Activated CD8-positive, alpha-beta T cell treated with anti-CD3 and anti-CD28 coated beads for 36 hours (primary cell): ENCODE measurements at regions not wholly inside any gene's neighbourhood (a gene's known extent, or its start where the extent isn't known, plus 50 kb on each side); places are given as distances from the start of the nearest gene placed in this dataset.

Experiments used
- ATAC-seq: fragments of 200-7000 bp; cut with Tn5 transposase; one replicate; pipeline ENCODE4 v1.10.0; 2021; ENCODE audit warnings: mild to moderate bottlenecking, moderate library complexity
- CTCF ChIA-PET: fragments of 350-600 bp; sonication (Branson Sonifier 250); formaldehyde crosslinking; loops from one replicate; lab custom pipeline; 2021; ENCODE audit warnings: antibody characterized with exemption; lab: Charles Lee
- POLR2A ChIA-PET: fragments of 350-600 bp; sonication (Branson Sonifier 250); formaldehyde crosslinking; loops from one replicate; lab custom pipeline; 2021; ENCODE audit warnings: antibody characterized with exemption; lab: Charles Lee
- DNase-seq: peaks from one replicate; pipeline ENCODE4 v3.0.0-alpha.2; 2020
- H3K27ac Mint-ChIP-seq: one replicate; pipeline ENCODE4 v1.8.0; 2021; ENCODE audit warnings: mild to moderate bottlenecking, mixed read lengths
- H3K27me3 Mint-ChIP-seq: one replicate; pipeline ENCODE4 v1.8.0; 2021; ENCODE audit warnings: mixed read lengths
- H3K36me3 Mint-ChIP-seq: one replicate; pipeline ENCODE4 v1.8.0; 2021; ENCODE audit warnings: low read depth, mixed read lengths
- H3K4me1 Mint-ChIP-seq: one replicate; pipeline ENCODE4 v1.8.0; 2021; ENCODE audit warnings: low read depth, mixed read lengths
- H3K4me3 Mint-ChIP-seq: one replicate; pipeline ENCODE4 v1.8.0; 2021; ENCODE audit warnings: mild to moderate bottlenecking, moderate library complexity, mixed read lengths
- H3K9me3 Mint-ChIP-seq: one replicate; pipeline ENCODE4 v1.8.0; 2021; ENCODE audit warnings: mixed read lengths
- CTCF ChIP-seq: fragments of 200-600 bp; IDR thresholded peaks from one replicate; pipeline ENCODE4 v1.8.0; 2022; ENCODE audit warnings: antibody characterized with exemption, mild to moderate bottlenecking
- intact Hi-C: fragments of 100-400 bp; cut with micrococcal nuclease; formaldehyde crosslinking; loops from one replicate; pipeline ENCODE4 v1.10.0; 2022

GRCh38 chr11:135075740-135076139, 663.7 kb upstream of the B3GAT1 start:
- Mint-ChIP-seq H3K36me3 (no peaks in the 10 kb centered on the region), H3K27me3 (no peaks in the 10 kb centered on the region), H3K27ac (no peak overlapping the region), H3K4me3 (no peak overlapping the region), H3K4me1 (no peaks in the 10 kb centered on the region), H3K9me3 (no peaks in the 10 kb centered on the region)
- ChIA-PET POLR2A (no interaction called here), CTCF (interaction anchor here (0.7 to 1.1 kb wide), 2 partner anchors 10 to 729 kb away, joined by 3 read pairs; no protein-coding TSS in a partner anchor)
- peak; percentile 92 for DNase-seq
- ATAC-seq: peak; percentile 96
- intact Hi-C loops: no loop called here
- peak; percentile 75 for TF ChIP-seq CTCF

- POLR2A ChIA-PET: no interaction called here
- intact Hi-C loops: no loop called here
- no peak overlapping the region for H3K4me3 Mint-ChIP-seq
- TF ChIP-seq CTCF: no peak
- no peaks in the 10 kb centered on the region for H3K9me3 Mint-ChIP-seq
- H3K36me3 Mint-ChIP-seq: no peaks in the 10 kb centered on the region
- CTCF ChIA-PET: interaction anchor here (1.7 kb wide), 1 partner anchor 206 kb away, joined by 6 read pairs; no protein-coding TSS in a partner anchor
- ATAC-seq (no peak), DNase-seq (no peak)
- no peak overlapping the region for H3K27ac Mint-ChIP-seq
- H3K27me3 Mint-ChIP-seq: peaks cover 6% of the 10 kb centered on the region
- H3K4me1 Mint-ChIP-seq: no peaks in the 10 kb centered on the region
Observed at GRCh38 chr11:135074397-135074998, 662.5 kb upstream of the B3GAT1 start.

- ATAC-seq: no peak
- no peaks in the 10 kb centered on the region for H3K9me3 Mint-ChIP-seq
- TF ChIP-seq CTCF: no peak
- DNase-seq: no peak
- CTCF ChIA-PET: interaction anchor here (1.7 kb wide), 1 partner anchor 205 kb away, joined by 6 read pairs; no protein-coding TSS in a partner anchor
- no peaks in the 10 kb centered on the region for H3K4me1 Mint-ChIP-seq
- peaks cover 10% of the 10 kb centered on the region for H3K27me3 Mint-ChIP-seq
- no peaks in the 10 kb centered on the region for H3K36me3 Mint-ChIP-seq
- POLR2A ChIA-PET: no interaction called here
- H3K4me3 Mint-ChIP-seq: no peak overlapping the region
- no peak overlapping the region for H3K27ac Mint-ChIP-seq
- intact Hi-C loops: no loop called here
Observed at GRCh38 chr11:135073870-135074269, 661.8 kb upstream of the B3GAT1 start.

GRCh38 chr11:135073381-135073780, 661.3 kb upstream of the B3GAT1 start:
- POLR2A ChIA-PET: no interaction called here
- H3K4me1 Mint-ChIP-seq: no peaks in the 10 kb centered on the region
- H3K27ac Mint-ChIP-seq: no peak overlapping the region
- H3K27me3 Mint-ChIP-seq: peaks cover 10% of the 10 kb centered on the region
- intact Hi-C loops: no loop called here
- no peak for TF ChIP-seq CTCF
- ATAC-seq (no peak), DNase-seq (no peak)
- H3K9me3 Mint-ChIP-seq: no peaks in the 10 kb centered on the region
- no peaks in the 10 kb centered on the region for H3K36me3 Mint-ChIP-seq
- H3K4me3 Mint-ChIP-seq: no peak overlapping the region
- CTCF ChIA-PET: interaction anchor here (1.7 kb wide), 1 partner anchor 205 kb away, joined by 6 read pairs; no protein-coding TSS in a partner anchor

- Mint-ChIP-seq H3K27me3 (peaks cover 16% of the 10 kb centered on the region), H3K36me3 (no peaks in the 10 kb centered on the region), H3K27ac (no peak overlapping the region), H3K4me3 (no peak overlapping the region), H3K4me1 (no peaks in the 10 kb centered on the region), H3K9me3 (no peaks in the 10 kb centered on the region)
- no peak for ATAC-seq
- ChIA-PET CTCF (interaction anchor here (1.2 kb wide), 1 partner anchor 201 kb away, joined by 3 read pairs; no protein-coding TSS in a partner anchor), POLR2A (no interaction called here)
- no peak for DNase-seq
- TF ChIP-seq CTCF: no peak
- intact Hi-C loops: no loop called here
Observed at GRCh38 chr11:135069890-135070289, 657.8 kb upstream of the B3GAT1 start.
